GM12878 (cell line): ENCODE measurements at regions not wholly inside any gene's neighbourhood (a gene's known extent, or its start where the extent isn't known, plus 50 kb on each side); places are given as distances from the start of the nearest gene placed in this dataset.

Source experiments
- ATAC-seq: fragments of 200-7000 bp; cut with Tn5 transposase; 3 replicates; pipeline ENCODE4 v1.9.1; 2020; ENCODE audit warnings: mild to moderate bottlenecking, moderate library complexity
- BruUV-seq: library from RNA; stranded (reverse); fragments of 400-500 nt; replicated peaks from 2 replicates; lab custom pipeline; 2021; lab: Mats Ljungman, UMichigan
- CTCF ChIA-PET: fragments of 300-600 bp; sonication (Branson Sonifier 250); formaldehyde crosslinking; extraction: SDS; loops from one replicate; lab custom pipeline; 2021; ENCODE audit warnings: inconsistent platforms; lab: Yijun Ruan, JAX
- POLR2A ChIA-PET: fragments of 350-600 bp; formaldehyde crosslinking; extraction: SDS; loops from one replicate; lab custom pipeline; 2021; ENCODE audit warnings: inconsistent platforms; lab: Charles Lee
- RAD21 ChIA-PET: fragments of 300-600 bp; sonication (Branson Sonifier 250); formaldehyde crosslinking; loops from one replicate; lab custom pipeline; 2023; ENCODE audit warnings: antibody characterized with exemption; ENCODE audit not compliant: unreplicated experiment; lab: Charles Lee
- SMC1A ChIA-PET: fragments of 300-600 bp; sonication (Branson Sonifier 250); formaldehyde crosslinking; loops from one replicate; lab custom pipeline; 2023; ENCODE audit not compliant: unreplicated experiment, uncharacterized antibody; lab: Charles Lee
- DNase-seq: peaks from one replicate; pipeline ENCODE4 v3.0.0-alpha.2; 2011; ENCODE audit warnings: low read depth, low spot score
- FAIRE-seq: peaks from 3 replicates; lab custom pipeline; 2011; peaks lifted over from hg19 to GRCh38; lab: Jason Lieb, UNC
- H2AFZ ChIP-seq: 2 replicates; pipeline ENCODE4 v1.6.0; 2011; ENCODE audit warnings: low read depth, low read length, control low read depth; ENCODE audit not compliant: control insufficient read depth
- H3K27ac ChIP-seq: 2 replicates; pipeline ENCODE4 v1.5.1; 2011; ENCODE audit warnings: control low read depth; ENCODE audit not compliant: control insufficient read depth, insufficient read depth
- H3K27me3 ChIP-seq, 2 experiments: replicated peaks in 1 of 2; 2 replicates each; pipeline versions ENCODE4 v1.6.0 to v1.6.1; 2011; ENCODE audit warnings: low read length in 1 of 2; ENCODE audit not compliant: control insufficient read depth in 2 of 2, insufficient read depth in 2 of 2
- H3K36me3 ChIP-seq, 2 experiments: 2 replicates each; pipeline ENCODE4 v1.5.1; 2011; ENCODE audit warnings: low read length in 1 of 2; ENCODE audit not compliant: control insufficient read depth in 2 of 2, insufficient read depth in 2 of 2
- H3K4me1 ChIP-seq: 2 replicates; pipeline ENCODE4 v1.6.1; 2011; ENCODE audit warnings: mild to moderate bottlenecking, low read length, moderate library complexity, mixed read lengths; ENCODE audit not compliant: control insufficient read depth, insufficient read depth
- H3K4me2 ChIP-seq: 2 replicates; pipeline ENCODE4 v1.6.0; 2011; ENCODE audit warnings: control low read depth; ENCODE audit not compliant: control insufficient read depth, insufficient read depth
- H3K4me3 ChIP-seq: fragments of 200-600 bp; sonication (generic); 2 replicates; pipeline ENCODE4 v1.5.1; 2016
- H3K79me2 ChIP-seq: 2 replicates; pipeline ENCODE4 v1.6.0; 2011; ENCODE audit warnings: low read length; ENCODE audit not compliant: control insufficient read depth, insufficient read depth
- H3K9ac ChIP-seq: 2 replicates; pipeline ENCODE4 v1.8.0; 2011; ENCODE audit warnings: low read length, control low read depth, mixed read lengths; ENCODE audit not compliant: control insufficient read depth, insufficient read depth
- H3K9me3 ChIP-seq: replicated peaks from 3 replicates; pipeline ENCODE4 v1.5.1; 2011; ENCODE audit warnings: mild to moderate bottlenecking, low read length; ENCODE audit not compliant: control insufficient read depth, insufficient read depth
- H4K20me1 ChIP-seq: 2 replicates; pipeline ENCODE4 v1.6.0; 2011; ENCODE audit not compliant: control insufficient read depth, insufficient read depth
- BCL3 ChIP-seq: IDR thresholded peaks from 2 replicates; pipeline ENCODE4 v1.6.1; 2011; ENCODE audit warnings: borderline replicate concordance, low read depth, mild to moderate bottlenecking, moderate library complexity, low read length; ENCODE audit not compliant: insufficient read depth, poor library complexity, severe bottlenecking
- BCLAF1 ChIP-seq: fragments of 450-650 bp; IDR thresholded peaks from 2 replicates; pipeline ENCODE4 v1.6.1; 2017; ENCODE audit warnings: antibody characterized with exemption, mild to moderate bottlenecking, moderate library complexity
- CBX5 ChIP-seq: sonication (generic); IDR thresholded peaks from 2 replicates; pipeline ENCODE4 v1.6.1; 2016; ENCODE audit warnings: low read depth, moderate library complexity, mild to moderate bottlenecking, inconsistent platforms
- EGR1 ChIP-seq, 2 experiments: IDR thresholded peaks; 1 replicate in 1 of 2; 2 replicates in 1 of 2; pipeline ENCODE4 v1.6.1; 2011 to 2012; ENCODE audit warnings: low read depth in 2 of 2, low read length in 2 of 2, borderline replicate concordance in 1 of 2, mild to moderate bottlenecking in 1 of 2, moderate library complexity in 1 of 2
- IKZF1 ChIP-seq: fragments of 450-650 bp; conservative IDR thresholded peaks from 2 replicates; pipeline ENCODE4 v1.6.1; 2017; ENCODE audit warnings: antibody characterized with exemption, mild to moderate bottlenecking
- JUNB ChIP-seq: IDR thresholded peaks from 2 replicates; pipeline ENCODE4 v1.6.1; 2016; ENCODE audit warnings: antibody characterized with exemption, mild to moderate bottlenecking
- MTA2 ChIP-seq: fragments of 450-650 bp; IDR thresholded peaks from 2 replicates; pipeline ENCODE4 v1.6.1; 2016; ENCODE audit warnings: low read depth, mild to moderate bottlenecking, moderate library complexity
- ZNF24 ChIP-seq: fragments of 450-650 bp; IDR thresholded peaks from 2 replicates; pipeline ENCODE4 v1.6.1; 2017; ENCODE audit warnings: antibody characterized with exemption, mild to moderate bottlenecking
- ZNF622 ChIP-seq: fragments of 450-650 bp; IDR thresholded peaks from 2 replicates; pipeline ENCODE4 v1.6.1; 2017; ENCODE audit warnings: mild to moderate bottlenecking, inconsistent platforms
- WGBS: methylation state at CpG from one replicate; pipeline ENCODE4 v1.1.6; 2016; ENCODE audit warnings: low lambda C conversion rate; ENCODE audit not compliant: insufficient replicate concordance, insufficient coverage; ENCODE audit errors: missing lambda C conversion rate; 5-methylcytosine and 5-hydroxymethylcytosine counted together
- in situ Hi-C: fragments of 300-500 bp; cut with MboI; formaldehyde crosslinking; loops from 9 replicates; pipeline ENCODE4 v1.14.3; 2018; ENCODE audit warnings: mixed read lengths
- intact Hi-C: fragments of 100-400 bp; cut with micrococcal nuclease; formaldehyde crosslinking; loops from one replicate; pipeline ENCODE4 v1.14.2; 2022; ENCODE audit not compliant: unreplicated experiment
- TF ChIP-seq, protein P1 (sequence below): fragments of 150-350 bp; IDR thresholded peaks from 2 replicates; pipeline ENCODE4 v1.6.1; 2014; ENCODE audit warnings: mild to moderate bottlenecking, low read depth, low read length
- TF ChIP-seq, protein P2 (sequence below): IDR thresholded peaks from 2 replicates; pipeline ENCODE4 v1.6.1; 2011; ENCODE audit warnings: borderline replicate concordance, low read depth, mild to moderate bottlenecking, moderate library complexity, mixed read lengths, low read length; ENCODE audit not compliant: insufficient read depth; ENCODE audit errors: extremely low read length

DNA sequence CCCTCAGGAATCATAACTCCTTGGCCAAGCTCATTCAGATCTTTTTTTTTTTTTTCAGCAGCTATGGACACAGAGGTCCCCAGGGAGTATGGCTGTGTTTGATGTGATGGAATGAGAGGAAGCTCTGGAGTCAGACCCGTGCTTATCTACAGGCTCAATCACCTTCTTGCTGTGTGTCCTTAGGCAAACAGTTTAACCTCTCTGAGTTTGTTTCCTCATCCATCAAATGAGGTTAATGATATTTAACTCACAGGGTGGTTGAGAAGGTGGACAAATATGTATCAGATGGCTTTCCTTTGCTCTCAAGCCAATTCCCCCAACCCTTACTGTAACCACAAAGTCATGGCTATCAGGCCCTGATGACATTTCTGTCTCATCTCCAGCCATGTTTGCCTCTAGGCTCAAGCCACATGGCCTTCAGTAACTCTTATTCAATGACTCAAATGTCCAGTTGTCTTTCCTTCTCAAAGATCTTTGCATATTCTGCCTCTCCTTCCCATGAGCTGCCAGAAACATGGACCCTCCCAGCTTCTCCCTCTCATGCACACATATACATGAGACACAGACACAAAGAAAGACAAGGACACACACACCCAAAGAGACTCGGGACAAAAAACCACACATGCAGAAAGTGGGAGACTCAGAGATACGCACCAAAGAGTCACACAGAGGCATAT, 303.5 kb upstream of the KAZN start:
- H3K79me2 ChIP-seq: no peaks in the 10 kb centered on the region
- ChIA-PET SMC1A (no interaction called here), RAD21 (interaction anchor here (1.4 kb wide), 1 partner anchor 181 kb away, joined by 3 read pairs; no protein-coding TSS in a partner anchor), POLR2A (no interaction called here), CTCF (no interaction called here)
- FAIRE-seq: no peak
- BruUV-seq: no TSS peak
- no peak for ATAC-seq
- H3K4me3 ChIP-seq: no peak overlapping the region
- DNase-seq: no peak
- H2AFZ ChIP-seq: no peak overlapping the region
- no peaks in the 10 kb centered on the region for H4K20me1 ChIP-seq
- intact Hi-C loops (no loop called here), in situ Hi-C loops (no loop called here)
- H3K4me1 ChIP-seq: no peaks in the 10 kb centered on the region
- H3K9ac ChIP-seq: no peak overlapping the region
- no peaks in the 10 kb centered on the region; a peak in 1 of 4 replicates for H3K27me3 ChIP-seq
- H3K36me3 ChIP-seq: no peaks in the 10 kb centered on the region
- TF ChIP-seq JUNB (no peak), BCLAF1 (no peak), ZNF24 (no peak), EGR1 (IDR thresholded peaks at IDR 0.05; ENCODE audit: borderline replicate concordance in 1 of 2, low read depth in 2 of 2, low read length in 2 of 2) (no peak), IKZF1 (no peak), ZNF622 (no peak), MTA2 (no peak), CBX5 (no peak), BCL3 (no peak)
- TF ChIP-seq, protein P1, sequence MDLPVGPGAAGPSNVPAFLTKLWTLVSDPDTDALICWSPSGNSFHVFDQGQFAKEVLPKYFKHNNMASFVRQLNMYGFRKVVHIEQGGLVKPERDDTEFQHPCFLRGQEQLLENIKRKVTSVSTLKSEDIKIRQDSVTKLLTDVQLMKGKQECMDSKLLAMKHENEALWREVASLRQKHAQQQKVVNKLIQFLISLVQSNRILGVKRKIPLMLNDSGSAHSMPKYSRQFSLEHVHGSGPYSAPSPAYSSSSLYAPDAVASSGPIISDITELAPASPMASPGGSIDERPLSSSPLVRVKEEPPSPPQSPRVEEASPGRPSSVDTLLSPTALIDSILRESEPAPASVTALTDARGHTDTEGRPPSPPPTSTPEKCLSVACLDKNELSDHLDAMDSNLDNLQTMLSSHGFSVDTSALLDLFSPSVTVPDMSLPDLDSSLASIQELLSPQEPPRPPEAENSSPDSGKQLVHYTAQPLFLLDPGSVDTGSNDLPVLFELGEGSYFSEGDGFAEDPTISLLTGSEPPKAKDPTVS: no peak
- TF ChIP-seq, protein P2, sequence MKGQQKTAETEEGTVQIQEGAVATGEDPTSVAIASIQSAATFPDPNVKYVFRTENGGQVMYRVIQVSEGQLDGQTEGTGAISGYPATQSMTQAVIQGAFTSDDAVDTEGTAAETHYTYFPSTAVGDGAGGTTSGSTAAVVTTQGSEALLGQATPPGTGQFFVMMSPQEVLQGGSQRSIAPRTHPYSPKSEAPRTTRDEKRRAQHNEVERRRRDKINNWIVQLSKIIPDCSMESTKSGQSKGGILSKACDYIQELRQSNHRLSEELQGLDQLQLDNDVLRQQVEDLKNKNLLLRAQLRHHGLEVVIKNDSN: no peak
- H3K4me2 ChIP-seq: no peak overlapping the region
- no peaks in the 10 kb centered on the region for H3K9me3 ChIP-seq
- 2% methylated on average over 3 of the region's 3 CpGs for WGBS
- no peak overlapping the region for H3K27ac ChIP-seq
